Prostate gland (tissue), 2 donors: ENCODE measurements at regions not wholly inside any gene's neighbourhood (a gene's known extent, or its start where the extent isn't known, plus 50 kb on each side); places are given as distances from the start of the nearest gene placed in this dataset.
"Not testable (repeated sequence)": the region's sequence is repeated elsewhere in the genome, so short reads cannot be mapped to it uniquely, and the experiment has no call there.

Experiments
- DNase-seq: peaks from one replicate; pipeline ENCODE4 v3.0.0-alpha.2; 2019; ENCODE audit warnings: low spot score
- H3K27ac ChIP-seq, 2 donors: fragments of 200-600 bp; sonication (generic); 2 replicates each; pipeline ENCODE4 v1.5.1; 2017 to 2019
- H3K27me3 ChIP-seq: fragments of 200-600 bp; sonication (generic); replicated peaks from 2 replicates; pipeline ENCODE4 v1.5.1; 2019; ENCODE audit not compliant: insufficient read depth
- H3K36me3 ChIP-seq, 2 donors: fragments of 200-600 bp; sonication (generic); 1 replicate in 1 of 2; 2 replicates in 1 of 2; pipeline versions ENCODE4 v1.5.1 to v1.8.1; 2017 to 2019
- H3K4me1 ChIP-seq: fragments of 200-600 bp; sonication (generic); replicated peaks from 2 replicates; pipeline ENCODE4 v1.5.1; 2019
- H3K4me3 ChIP-seq, 2 donors: fragments of 200-600 bp; sonication (generic); 2 replicates each; pipeline ENCODE4 v1.5.1; 2017 to 2019
- H3K9me3 ChIP-seq: fragments of 200-600 bp; sonication (generic); 2 replicates; pipeline ENCODE4 v1.5.1; 2017
- POLR2A ChIP-seq: fragments of 450-650 bp; IDR thresholded peaks from one replicate; pipeline ENCODE4 v1.6.1; 2016; ENCODE audit warnings: antibody characterized with exemption, mild to moderate bottlenecking
- POLR2AphosphoS5 ChIP-seq: sonication (generic); formaldehyde crosslinking; IDR thresholded peaks from one replicate; pipeline ENCODE4 v1.6.1; 2017; ENCODE audit warnings: antibody characterized with exemption
- WGBS: methylation state at CpG from one replicate; pipeline ENCODE4 v1.1.5; 2018; 5-methylcytosine and 5-hydroxymethylcytosine counted together
- intact Hi-C: fragments of 100-400 bp; cut with DNase I; formaldehyde crosslinking; loops from one replicate; pipeline ENCODE4 v1.14.2; 2022
- TF ChIP-seq, protein P1 (sequence below), 4 experiments: fragments of 200-600 bp in 2 of 4; fragments of 450-650 bp in 2 of 4; sonication (generic) in 2 of 4; IDR thresholded peaks; 1 replicate in 3 of 4; 2 replicates in 1 of 4; pipeline ENCODE4 v1.5.1; 2016 to 2019; ENCODE audit warnings: antibody characterized with exemption in 4 of 4, mild to moderate bottlenecking in 2 of 4, moderate library complexity in 2 of 4

DNA sequence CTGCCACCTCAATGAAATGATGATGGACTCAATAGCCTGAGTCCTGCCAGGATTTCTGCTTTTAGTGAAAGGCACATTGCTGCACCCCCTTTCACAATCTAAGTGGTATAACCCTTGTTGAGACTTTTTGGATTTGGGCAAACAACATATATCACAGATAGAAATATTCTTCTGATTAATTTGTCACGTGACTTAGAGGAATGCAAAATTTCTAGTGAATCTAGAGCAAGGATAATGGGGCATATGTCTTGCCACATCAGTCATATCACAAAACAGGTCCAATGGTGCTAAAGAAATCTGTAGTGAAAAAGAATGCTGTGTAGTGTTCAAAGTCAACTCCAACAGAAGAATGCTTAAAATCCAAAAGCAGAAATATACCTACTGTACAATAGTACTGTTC, 1386.3 kb downstream of the LRFN5 start:
- no peaks in the 10 kb centered on the region for H3K27me3 ChIP-seq
- intact Hi-C loops, result loop anchor here (10.0 kb wide), 1 partner anchor 372 kb away; no protein-coding TSS in a partner anchor
- no peak for TF ChIP-seq POLR2A
- TF ChIP-seq, protein P1, sequence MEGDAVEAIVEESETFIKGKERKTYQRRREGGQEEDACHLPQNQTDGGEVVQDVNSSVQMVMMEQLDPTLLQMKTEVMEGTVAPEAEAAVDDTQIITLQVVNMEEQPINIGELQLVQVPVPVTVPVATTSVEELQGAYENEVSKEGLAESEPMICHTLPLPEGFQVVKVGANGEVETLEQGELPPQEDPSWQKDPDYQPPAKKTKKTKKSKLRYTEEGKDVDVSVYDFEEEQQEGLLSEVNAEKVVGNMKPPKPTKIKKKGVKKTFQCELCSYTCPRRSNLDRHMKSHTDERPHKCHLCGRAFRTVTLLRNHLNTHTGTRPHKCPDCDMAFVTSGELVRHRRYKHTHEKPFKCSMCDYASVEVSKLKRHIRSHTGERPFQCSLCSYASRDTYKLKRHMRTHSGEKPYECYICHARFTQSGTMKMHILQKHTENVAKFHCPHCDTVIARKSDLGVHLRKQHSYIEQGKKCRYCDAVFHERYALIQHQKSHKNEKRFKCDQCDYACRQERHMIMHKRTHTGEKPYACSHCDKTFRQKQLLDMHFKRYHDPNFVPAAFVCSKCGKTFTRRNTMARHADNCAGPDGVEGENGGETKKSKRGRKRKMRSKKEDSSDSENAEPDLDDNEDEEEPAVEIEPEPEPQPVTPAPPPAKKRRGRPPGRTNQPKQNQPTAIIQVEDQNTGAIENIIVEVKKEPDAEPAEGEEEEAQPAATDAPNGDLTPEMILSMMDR (IDR thresholded peaks at IDR 0.05), result no peak
- no peak for TF ChIP-seq POLR2AphosphoS5
- H3K4me1 ChIP-seq, result no peaks in the 10 kb centered on the region
- no peaks in the 10 kb centered on the region for H3K36me3 ChIP-seq
- H3K4me3 ChIP-seq, result no peak overlapping the region
- no peak for DNase-seq
- H3K9me3 ChIP-seq, result no peaks in the 10 kb centered on the region
- no peak overlapping the region for H3K27ac ChIP-seq
- 92% methylated on average over 1 of the region's 1 CpG for WGBS

- TF ChIP-seq POLR2A (no peak), POLR2AphosphoS5 (no peak)
- TF ChIP-seq, protein P1 (IDR thresholded peaks at IDR 0.05), result no peak
- Histone ChIP-seq H3K4me1 (no peaks in the 10 kb centered on the region), H3K27ac (no peak overlapping the region), H3K4me3 (no peak overlapping the region), H3K9me3 (no peaks in the 10 kb centered on the region), H3K27me3 (no peaks in the 10 kb centered on the region), H3K36me3 (no peaks in the 10 kb centered on the region)
- no peak for DNase-seq
- intact Hi-C loops, result no loop called here
- 89% methylated on average over 1 of the region's 1 CpG for WGBS
Measured at GRCh38 chr14:42980419-42980818, 1373.7 kb downstream of the LRFN5 start.

GRCh38 chr14:42973171-42973570, 1366.5 kb downstream of the LRFN5 start:
- H3K4me3 ChIP-seq, H3K9me3 ChIP-seq, H3K36me3 ChIP-seq, intact Hi-C loops, H3K27me3 ChIP-seq, H3K4me1 ChIP-seq, H3K27ac ChIP-seq, DNase-seq: not testable (repeated sequence)
- WGBS, result 83% methylated on average over 18 of the region's 21 CpGs

DNA sequence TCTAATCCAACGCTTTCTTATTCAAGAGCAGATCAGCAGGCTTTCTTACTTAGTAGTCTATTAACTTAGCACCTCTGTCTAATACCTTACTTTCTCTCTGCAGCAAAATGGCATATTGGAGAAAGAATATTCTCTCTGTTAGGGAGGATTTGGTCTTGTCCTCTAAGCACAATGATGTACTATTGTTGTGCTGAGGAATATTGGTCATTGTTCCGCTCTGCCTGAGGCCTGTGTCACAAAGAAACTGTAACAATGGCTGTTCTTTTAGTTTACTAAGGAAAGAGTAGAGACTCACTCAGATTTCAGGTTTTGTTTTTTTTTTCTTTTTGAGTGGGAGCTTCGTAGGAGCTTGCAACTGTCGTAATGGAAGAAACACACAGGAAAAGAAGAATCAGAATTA, 1358.8 kb downstream of the LRFN5 start:
- no peaks in the 10 kb centered on the region for H3K9me3 ChIP-seq
- no peak overlapping the region for H3K27ac ChIP-seq
- WGBS, result 77% methylated on average over 4 of the region's 4 CpGs
- TF ChIP-seq POLR2A (no peak), POLR2AphosphoS5 (no peak)
- TF ChIP-seq, protein P1 (IDR thresholded peaks at IDR 0.05), result no peak
- intact Hi-C loops, result no loop called here
- H3K36me3 ChIP-seq, result no peaks in the 10 kb centered on the region
- no peak overlapping the region for H3K4me3 ChIP-seq
- no peaks in the 10 kb centered on the region for H3K27me3 ChIP-seq
- no peaks in the 10 kb centered on the region for H3K4me1 ChIP-seq
- no peak for DNase-seq

DNA sequence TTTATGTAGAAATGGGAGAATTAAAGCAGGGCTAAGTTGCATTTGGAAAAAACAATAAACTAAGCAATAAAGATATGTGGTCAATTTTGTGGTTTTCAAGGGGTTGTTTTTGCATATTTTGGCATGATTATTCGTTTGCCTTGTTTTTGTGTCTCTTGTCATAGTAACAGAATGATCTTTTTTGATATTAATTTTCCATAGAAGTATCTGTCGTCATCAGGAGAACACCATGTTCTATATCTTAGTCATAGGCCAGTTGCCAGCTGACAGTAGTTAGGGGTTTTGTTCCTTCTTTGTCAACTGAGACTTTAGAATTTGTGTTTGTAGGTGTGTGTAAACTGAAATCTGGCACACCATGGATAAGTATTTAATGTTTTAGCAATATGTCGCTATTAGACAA, 1354.8 kb downstream of the LRFN5 start:
- DNase-seq, result no peak
- Histone ChIP-seq H3K27ac (no peak overlapping the region), H3K4me1 (no peaks in the 10 kb centered on the region), H3K27me3 (no peaks in the 10 kb centered on the region), H3K4me3 (no peak overlapping the region), H3K36me3 (no peaks in the 10 kb centered on the region), H3K9me3 (no peaks in the 10 kb centered on the region)
- TF ChIP-seq POLR2AphosphoS5, result no peak
- TF ChIP-seq POLR2A, result no peak
- TF ChIP-seq, protein P1 (IDR thresholded peaks at IDR 0.05), result no peak
- intact Hi-C loops, result no loop called here
- WGBS, result 57% methylated on average over 3 of the region's 3 CpGs
